GM18909 (cell line): ENCODE measurements at regions not wholly inside any gene's neighbourhood (a gene's known extent, or its start where the extent isn't known, plus 50 kb on each side); places are given as distances from the start of the nearest gene placed in this dataset.
"Not testable (repeated sequence)": the region's sequence is repeated elsewhere in the genome, so short reads cannot be mapped to it uniquely, and the experiment has no call there.

ENCODE experiments used
- ATAC-seq: cut with Tn5 transposase; IDR thresholded peaks from one replicate; pipeline ENCODE4 v1.9.1; 2021; ENCODE audit warnings: mild to moderate bottlenecking; ENCODE audit not compliant: unreplicated experiment, poor library complexity

DNA sequence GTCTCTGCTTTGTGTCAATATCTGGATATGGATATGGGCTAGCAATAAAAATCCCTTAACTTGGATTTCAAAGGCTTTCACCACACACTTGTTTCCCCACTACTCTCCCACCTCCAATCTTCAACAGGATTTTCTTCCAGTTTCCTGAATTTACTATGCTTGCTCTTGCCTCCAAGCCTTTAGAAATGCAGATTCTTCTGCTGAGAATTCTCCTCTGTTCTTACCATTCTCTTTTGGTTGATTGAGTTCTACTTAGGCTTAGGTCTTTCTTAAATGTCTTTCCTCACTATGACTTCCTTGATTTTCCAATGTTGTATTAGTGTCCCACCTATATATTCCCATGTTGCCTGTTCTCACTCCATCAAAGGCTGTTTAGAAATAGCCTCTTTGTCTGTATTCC, 1502.4 kb upstream of the TENM4 start:
- no peak for ATAC-seq

DNA sequence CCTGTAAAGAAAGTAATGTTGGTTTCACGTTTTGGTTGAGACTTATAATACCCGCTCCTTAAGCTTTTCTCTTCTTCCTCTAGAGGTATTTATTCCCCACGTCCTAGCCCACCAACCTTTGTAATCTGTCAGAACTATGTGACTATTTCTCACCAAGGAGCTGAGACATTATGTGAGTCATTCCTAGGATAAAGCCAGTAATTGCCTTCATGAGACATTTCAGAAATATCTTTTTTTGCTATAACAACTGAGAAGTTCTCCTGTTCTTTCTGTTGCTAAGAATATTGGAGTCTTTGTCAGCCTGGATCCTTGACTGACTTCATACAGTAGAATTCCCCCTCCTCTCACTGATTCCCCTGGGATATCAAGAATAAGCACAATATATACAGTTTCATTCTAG, 1497.0 kb upstream of the TENM4 start:
- ATAC-seq: no peak

DNA sequence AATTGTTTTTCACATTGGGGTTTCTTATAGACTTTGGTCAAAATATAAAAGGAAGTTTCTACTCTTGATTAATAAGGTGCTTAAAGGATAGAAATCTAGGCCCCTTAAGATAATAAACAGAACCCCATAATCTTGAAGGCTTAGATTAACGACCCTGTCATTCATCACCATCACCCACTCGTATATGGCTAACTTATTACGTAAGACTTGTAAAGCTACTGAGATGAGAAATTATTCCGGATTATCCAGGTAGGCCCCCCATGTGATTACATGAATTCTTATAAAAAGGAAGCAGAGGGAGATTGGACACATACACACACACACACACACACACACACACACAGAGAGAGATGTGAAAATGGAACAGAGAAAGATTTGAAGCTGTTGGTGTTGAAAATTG, 1489.2 kb upstream of the TENM4 start:
- no peak for ATAC-seq

DNA sequence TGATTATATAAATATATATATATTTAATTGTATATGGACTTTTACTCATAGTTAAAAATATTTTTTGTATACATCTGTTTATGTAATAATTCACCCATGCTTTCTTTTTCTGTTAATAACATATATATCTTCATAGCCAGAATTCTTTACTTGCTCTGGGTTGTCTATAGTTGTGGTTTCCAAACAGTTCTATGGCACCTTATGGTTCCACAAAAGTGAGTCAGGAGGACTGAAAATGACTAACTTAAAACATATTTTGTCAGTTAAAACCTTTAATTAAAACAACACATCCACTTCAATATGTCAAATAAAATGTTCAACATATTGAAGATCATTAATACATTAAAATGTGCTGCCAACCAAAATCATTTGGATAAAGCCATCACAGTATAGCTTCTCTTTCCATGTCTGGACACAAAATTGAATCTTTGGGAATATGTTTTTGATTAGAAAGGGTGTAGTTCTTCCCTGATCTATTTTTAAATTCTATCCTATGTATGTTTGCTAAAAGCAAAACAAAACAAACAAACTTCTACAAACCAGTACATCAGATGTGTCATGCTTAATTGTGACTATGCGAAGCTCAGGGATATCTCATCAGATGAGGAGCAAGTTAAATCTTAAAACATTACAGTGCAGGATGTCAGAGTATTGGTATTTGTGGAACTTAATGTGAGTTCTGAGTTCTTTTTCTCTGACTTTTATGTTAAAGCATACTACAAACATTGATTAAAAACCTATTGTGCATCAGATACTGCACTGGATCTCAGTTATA, 1488.4 kb upstream of the TENM4 start:
- no peak for ATAC-seq

DNA sequence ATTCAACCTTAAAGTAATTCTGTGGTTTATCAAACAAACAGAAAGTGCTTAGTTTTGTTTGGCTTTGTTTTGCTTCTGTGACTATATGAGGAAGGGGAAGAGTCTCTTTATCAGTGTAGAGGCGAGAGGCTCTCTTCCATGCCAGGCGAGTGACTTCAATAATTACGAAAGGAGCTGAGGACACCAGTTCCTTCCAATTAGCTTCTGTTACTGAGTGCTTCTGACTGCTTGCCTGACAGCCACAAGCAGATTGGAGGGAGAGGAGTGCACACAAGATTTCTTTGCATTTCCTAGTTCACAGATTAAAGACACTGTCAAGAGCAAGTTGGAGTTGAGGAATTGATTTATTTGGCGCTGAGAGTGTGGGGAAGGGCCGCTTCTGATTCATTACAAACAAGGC, 1484.5 kb upstream of the TENM4 start:
- ATAC-seq: no peak

DNA sequence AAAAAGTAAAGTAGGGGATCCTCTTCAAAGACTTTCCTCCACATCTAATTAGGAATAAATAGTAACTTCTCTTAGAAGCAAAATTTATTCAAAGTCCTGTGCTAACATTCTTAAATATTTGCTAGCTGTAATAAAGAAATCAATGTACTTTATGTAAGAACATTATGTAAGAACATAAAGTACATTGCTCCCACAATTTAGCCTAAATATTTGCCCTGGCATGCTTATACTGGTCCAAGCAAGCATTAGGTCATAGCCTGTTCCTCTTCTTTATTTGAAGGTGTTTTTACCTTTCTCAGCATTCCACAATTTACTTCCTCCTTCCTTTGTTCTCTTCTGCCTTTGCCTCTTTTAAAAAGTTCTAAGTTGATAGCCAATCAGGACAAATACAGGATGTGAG, 1480.5 kb upstream of the TENM4 start:
- ATAC-seq: not testable (repeated sequence)

DNA sequence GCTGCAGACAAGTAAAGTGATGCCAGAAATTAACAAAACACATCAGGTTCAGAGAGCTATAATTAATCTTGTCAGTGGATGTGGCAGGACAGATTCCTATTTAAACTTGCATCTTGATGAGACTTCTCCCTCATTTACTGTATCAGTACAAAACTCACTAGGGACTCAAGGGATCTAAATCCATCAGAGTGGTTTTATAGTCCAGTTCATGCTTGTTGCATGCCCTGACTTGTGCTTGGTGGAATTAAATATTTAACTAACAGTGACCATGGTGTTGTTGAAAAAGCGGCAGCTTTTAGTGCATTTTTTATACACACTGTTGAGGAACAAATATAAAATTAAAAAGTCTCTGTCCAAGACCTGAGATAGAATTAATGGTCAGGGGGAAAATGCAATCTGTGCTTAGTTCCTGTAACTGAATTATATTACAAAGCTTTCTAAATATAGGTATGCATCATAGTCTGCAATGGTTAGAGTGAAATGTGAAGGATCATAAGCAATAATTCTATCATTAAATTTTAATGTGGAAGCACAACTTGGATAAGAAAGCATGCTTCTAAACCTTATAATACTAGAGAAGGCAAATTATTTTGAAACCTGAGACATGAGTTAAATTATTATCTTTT, 1475.5 kb upstream of the TENM4 start:
- ATAC-seq: no peak

DNA sequence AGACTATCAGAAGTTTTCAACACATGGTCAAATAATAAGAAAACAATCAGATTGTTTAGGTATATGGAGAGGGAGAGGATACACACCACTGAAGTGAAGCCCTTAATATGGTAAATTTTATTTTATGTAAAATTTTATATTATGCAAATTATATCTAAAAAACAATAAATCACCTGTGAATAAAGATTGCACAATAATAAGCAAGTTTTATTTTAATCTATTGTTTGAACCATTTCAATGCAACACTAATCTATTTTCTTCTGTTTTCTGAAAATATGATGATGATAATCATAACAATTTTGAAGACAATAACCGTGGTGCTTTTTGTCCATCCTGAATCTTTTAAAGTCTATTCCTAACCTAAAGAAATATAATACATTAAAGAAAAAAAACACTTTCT, 1473.5 kb upstream of the TENM4 start:
- no peak for ATAC-seq

DNA sequence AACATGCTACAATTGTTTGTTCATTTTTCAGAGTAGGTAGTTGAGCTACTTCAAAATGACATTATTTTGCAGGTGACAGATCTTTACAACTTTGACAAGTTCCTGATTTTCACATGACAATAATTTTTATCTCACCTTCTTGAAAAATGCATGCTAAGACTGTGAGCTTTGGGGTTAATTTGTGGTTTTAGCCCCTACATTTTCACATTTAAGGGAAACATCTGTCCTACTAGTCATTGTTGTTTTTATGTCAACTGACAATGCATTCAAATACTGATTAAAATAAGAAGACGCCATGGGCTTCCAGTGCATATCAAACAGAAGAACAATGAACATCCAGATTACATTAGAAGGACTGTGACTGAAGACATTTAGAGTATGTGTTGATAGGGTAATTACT, 1470.8 kb upstream of the TENM4 start:
- no peak for ATAC-seq

DNA sequence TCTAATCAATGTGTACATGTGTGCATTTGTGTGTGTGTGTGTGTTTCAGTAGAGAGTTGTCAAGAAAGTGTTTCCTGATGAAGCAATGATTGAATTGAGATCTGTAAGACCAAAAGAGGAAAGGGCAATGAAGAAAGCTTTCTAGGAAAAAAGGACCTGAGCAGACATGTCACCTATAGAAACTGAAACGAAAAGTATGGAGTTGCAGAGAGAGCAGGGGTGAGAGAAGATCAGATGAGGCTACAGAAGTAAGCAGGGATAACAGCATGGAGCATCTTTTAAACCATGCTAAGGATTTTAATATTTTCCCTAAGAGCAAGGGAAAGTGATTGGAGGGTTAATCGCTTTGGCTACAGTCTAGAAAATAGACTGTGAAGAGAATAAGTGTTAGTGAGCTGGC, 1459.4 kb upstream of the TENM4 start:
- ATAC-seq: peak; percentile 67

DNA sequence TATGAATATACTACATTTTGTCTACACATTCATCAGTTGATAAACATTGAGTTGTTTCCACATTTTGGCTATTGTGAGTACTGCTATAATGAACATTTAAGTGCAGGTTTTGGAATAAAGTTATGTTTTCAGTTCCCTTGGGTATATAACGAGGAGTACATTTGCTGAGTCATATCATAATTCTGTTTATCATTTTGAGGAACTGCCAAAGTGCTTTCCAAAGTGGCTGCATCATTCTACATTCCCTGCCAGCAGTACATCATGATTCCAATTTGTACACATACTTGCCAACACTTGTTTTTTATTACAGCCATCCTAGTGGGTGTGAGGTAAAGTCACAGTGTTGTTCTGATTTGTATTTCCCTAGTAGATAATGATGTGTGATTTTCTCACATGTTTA, 1458.6 kb upstream of the TENM4 start:
- ATAC-seq: peak; percentile 76

DNA sequence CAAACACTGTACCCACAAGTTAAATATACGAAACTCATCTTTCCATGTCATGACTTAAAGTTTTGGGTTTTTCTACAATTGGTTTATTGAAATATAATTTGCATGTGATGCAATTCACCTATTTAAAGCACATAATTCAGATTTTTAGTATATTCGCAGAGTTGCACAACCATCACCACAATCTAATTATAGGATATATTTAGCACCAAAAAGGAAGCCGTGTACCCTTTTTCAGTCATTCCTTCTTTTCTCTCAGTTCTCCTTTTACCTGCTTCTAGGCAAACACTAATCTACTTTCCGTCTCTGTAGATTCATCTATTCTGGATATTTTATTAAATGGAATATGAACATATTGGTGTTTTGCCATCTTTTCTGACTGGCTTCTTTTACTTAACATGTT, 1458.1 kb upstream of the TENM4 start:
- ATAC-seq: peak; percentile 36

DNA sequence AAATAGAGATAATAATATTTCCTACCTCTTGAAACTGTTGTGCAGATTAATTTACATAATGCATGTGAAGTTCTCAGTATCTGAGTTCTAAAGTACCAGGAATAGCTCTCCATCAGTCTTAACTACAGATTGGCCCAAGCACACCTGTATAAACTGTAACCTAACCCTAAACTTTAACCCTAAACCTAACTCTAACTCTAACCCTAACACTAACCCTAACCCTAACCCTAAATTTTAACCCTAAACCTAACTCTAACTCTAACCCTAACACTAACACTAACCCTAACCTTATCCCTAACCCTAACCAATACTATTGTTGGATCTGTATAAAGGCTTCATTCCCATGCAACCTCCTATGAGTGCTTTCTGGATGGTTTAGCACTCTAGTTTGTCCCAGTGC, 1445.9 kb upstream of the TENM4 start:
- no peak for ATAC-seq

DNA sequence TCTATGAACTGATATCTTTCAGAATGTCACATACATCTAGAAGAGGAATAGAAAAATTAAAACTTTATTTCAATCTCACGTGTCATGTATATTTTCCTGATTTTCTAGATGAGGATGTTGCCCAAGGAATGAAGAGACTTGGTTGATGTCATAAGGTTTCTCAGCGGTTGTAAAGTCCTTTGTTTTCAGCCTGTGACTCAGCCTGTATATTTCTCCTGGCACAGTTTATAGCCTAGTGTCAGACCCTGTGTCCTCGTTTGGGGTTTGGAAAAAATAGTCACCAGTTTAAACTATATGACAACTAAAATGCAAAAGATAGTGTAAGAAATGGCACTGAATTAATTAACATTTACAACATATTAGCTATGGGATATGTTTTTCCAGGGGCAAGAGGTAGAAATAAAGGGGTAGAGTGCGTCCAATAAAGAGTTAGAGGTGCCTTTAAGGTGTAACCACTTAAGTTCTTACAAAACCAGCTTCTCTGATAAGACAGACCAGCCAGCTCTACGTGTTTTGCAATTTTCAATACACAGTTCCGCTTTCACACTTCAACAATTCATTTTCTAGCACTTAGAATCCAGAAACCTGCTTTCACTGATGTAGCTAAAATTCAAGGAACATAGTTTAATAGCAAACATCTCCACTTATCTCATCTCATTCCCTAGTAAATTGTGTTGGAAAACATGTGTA, 1432.6 kb upstream of the TENM4 start:
- ATAC-seq: no peak

DNA sequence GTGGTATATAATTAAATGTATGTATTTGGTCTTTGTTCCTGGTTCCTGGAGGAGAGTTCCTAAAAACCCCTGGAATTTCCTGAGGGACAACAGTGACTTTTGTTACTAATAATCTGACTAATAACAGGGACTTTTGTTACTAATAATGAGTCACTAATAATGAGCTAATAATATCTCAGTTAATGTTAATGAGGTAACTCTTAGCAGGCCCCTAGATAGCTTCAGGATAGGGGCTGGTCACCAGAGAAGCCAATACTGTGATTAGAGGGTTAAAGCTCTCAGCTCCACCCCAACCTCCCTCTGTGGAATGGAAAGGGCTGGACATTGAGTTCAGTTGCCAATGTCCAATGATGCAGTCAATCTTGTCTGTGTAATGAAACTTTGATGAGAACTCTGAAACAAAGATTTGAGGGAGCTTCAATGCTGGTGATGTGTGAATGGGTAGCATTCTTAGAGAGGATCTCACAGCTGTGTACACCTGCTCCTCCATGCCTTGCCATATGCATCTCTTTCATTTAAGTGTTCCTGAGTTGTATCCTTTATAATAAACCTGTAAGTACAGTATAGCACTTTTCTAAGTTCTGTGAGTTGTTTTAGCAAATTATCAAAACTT, 1431.4 kb upstream of the TENM4 start:
- ATAC-seq: no peak

DNA sequence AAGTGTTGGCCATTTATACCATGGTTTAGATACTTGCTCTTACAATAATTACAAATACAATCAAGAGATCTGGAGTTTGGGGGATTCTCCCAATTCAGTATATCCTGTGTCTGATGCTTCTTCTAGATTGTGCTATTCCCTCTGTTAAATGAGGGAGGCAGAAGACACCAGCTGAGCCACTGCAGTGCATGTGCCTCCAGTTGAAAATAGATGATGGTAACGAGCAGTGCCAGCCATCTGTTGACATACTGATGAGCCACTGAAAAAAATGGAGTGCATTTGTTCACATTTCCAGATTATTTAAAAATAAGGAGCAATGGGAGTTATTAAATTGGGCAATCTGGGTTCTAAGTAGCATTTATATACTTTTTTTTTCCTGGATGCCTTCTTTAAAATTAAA, 1428.0 kb upstream of the TENM4 start:
- no peak for ATAC-seq

DNA sequence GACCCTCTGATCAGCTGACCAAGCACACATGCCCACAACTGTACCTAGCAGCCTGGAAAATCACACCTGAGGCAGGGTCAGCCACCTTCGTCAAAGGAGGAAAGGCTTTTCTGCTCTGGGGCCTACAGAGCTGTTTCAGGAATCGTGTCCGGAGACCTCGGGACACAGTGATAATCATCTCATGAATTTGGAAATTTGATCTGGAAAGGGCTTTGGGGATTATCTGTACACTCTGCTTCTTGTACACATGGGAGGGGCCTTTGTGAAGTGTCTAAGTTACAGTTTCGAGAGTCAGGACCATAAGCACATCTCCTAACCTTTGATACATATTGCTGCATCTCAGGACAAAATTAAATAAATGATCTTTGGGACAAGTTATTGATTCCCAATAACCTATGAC, 1421.2 kb upstream of the TENM4 start:
- ATAC-seq: no peak

DNA sequence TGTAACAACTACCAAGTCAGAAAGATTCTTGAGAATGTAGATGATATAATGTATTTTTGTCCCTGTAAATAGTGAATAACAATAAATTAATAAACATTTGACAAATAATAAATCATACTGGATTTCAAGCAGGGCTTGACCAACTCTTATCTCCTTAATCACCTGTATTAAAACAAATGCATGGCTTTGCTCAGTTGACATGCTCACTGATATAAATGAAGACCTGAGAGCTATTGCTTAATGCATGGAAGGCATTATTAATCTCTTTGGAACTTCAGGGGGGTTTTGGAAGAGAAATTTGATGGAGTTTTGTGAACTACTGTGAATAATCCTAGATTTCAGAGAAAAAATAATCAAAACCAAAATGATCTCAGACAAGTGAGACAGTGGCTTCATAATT, 1420.4 kb upstream of the TENM4 start:
- no peak for ATAC-seq

DNA sequence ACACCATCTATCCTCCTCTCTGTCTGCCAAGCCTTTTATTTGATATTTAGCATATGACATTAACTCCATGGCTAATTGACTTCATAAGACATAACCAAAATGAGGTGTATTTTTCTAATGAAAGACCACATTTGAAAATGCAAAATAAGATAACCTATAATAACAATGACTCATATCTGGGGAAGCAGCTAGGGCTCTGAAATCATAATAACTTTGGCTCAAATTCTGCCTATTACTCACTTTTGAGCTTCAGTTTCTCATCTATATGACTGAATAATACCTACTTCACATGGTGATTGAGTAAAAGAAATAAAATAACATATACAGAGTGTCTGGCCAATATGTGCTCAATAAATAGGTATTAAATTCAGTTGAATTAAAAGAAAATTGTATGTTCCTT, 1419.8 kb upstream of the TENM4 start:
- no peak for ATAC-seq

DNA sequence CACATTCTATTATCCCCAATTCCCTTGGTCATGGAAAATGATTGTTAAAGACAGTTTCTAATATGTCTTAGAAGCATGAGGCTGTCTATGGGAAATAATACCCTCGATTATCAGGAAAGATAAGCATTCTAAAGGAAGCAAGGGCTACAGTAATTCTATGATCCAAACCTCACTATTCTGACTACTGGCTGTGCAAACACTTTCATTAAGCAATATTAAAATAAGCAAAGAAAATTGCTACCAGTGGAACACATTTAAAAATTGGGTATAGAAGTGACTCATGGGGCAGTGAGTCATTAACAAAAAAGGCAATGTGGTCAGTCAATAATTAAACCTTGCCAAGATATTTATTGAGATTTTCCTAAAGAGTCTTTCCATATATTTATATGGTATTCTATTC, 1415.2 kb upstream of the TENM4 start:
- ATAC-seq: peak; percentile 80

DNA sequence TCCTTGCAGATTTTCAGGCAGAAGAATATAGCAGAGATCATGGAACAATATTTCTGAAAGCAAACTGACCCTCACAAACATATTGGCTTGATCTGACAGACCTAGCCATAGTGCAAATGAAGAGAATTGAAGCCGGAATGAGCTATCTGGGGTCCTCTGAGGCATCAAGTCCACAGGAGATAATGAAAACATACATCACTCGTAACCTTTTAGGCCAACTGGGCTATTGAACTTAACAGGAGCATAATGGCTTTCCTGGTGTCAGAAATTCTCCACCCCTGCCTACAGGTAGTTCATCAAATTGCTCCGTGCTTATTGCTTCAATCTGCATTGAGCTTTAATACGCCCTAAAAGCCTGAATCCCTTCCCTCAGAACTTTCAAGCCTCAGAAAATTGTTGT, 1414.6 kb upstream of the TENM4 start:
- no peak for ATAC-seq
